Hepatocyte (in vitro differentiated cells): ENCODE measurements at regions not wholly inside any gene's neighbourhood (a gene's known extent, or its start where the extent isn't known, plus 50 kb on each side); places are given as distances from the start of the nearest gene placed in this dataset.

Experiments used
- DNase-seq: peaks from one replicate; pipeline ENCODE4 v3.0.0-alpha.2; 2016; ENCODE audit warnings: low spot score
- H2AFZ ChIP-seq: fragments of 200-600 bp; sonication (generic); 2 replicates; pipeline ENCODE4 v1.6.0; 2016; ENCODE audit warnings: antibody characterized with exemption, mild to moderate bottlenecking
- H3K27ac ChIP-seq: fragments of 200-600 bp; sonication (generic); 2 replicates; pipeline ENCODE4 v1.5.1; 2016; ENCODE audit warnings: mild to moderate bottlenecking
- H3K27me3 ChIP-seq: fragments of 200-600 bp; sonication (generic); 2 replicates; pipeline ENCODE4 v1.6.1; 2016
- H3K36me3 ChIP-seq: fragments of 200-600 bp; sonication (generic); replicated peaks from 2 replicates; pipeline ENCODE4 v1.5.1; 2016; ENCODE audit warnings: low read depth; ENCODE audit not compliant: insufficient read depth
- H3K4me1 ChIP-seq: fragments of 200-600 bp; sonication (generic); 2 replicates; pipeline ENCODE4 v1.5.1; 2016; ENCODE audit warnings: mild to moderate bottlenecking, moderate library complexity; ENCODE audit not compliant: insufficient read depth
- H3K4me2 ChIP-seq: fragments of 200-600 bp; sonication (generic); 2 replicates; pipeline ENCODE4 v1.6.0; 2016
- H3K4me3 ChIP-seq: fragments of 200-600 bp; sonication (generic); 2 replicates; pipeline ENCODE4 v1.5.1; 2016; ENCODE audit warnings: mild to moderate bottlenecking
- H3K79me2 ChIP-seq: fragments of 200-600 bp; sonication (generic); 2 replicates; pipeline ENCODE4 v1.6.0; 2017; ENCODE audit warnings: mild to moderate bottlenecking
- H3K9me2 ChIP-seq: fragments of 200-600 bp; sonication (generic); replicated peaks from 2 replicates; pipeline ENCODE4 v1.6.0; 2017; ENCODE audit warnings: mild to moderate bottlenecking; ENCODE audit not compliant: insufficient read depth
- H3K9me3 ChIP-seq: fragments of 200-600 bp; sonication (generic); 2 replicates; pipeline ENCODE4 v1.5.1; 2016; ENCODE audit warnings: low read depth, mild to moderate bottlenecking
- H4K20me1 ChIP-seq: fragments of 200-600 bp; sonication (generic); 2 replicates; pipeline ENCODE4 v1.6.0; 2016; ENCODE audit warnings: mild to moderate bottlenecking; ENCODE audit not compliant: insufficient read depth, poor library complexity, severe bottlenecking
- CTCF ChIP-seq: fragments of 200-600 bp; sonication (generic); IDR thresholded peaks from 2 replicates; pipeline ENCODE4 v1.5.1; 2016; ENCODE audit warnings: antibody characterized with exemption, mild to moderate bottlenecking; ENCODE audit not compliant: poor library complexity
- EZH2 ChIP-seq: fragments of 200-600 bp; sonication (generic); IDR thresholded peaks from 2 replicates; pipeline ENCODE4 v1.6.1; 2016; ENCODE audit warnings: antibody characterized with exemption, mild to moderate bottlenecking, borderline replicate concordance
- EZH2phosphoT487 ChIP-seq: fragments of 200-600 bp; sonication (generic); IDR thresholded peaks from one replicate; pipeline ENCODE4 v1.6.1; 2018; ENCODE audit warnings: antibody characterized with exemption, mild to moderate bottlenecking, low read depth, moderate library complexity; ENCODE audit not compliant: unreplicated experiment, severe bottlenecking
- WGBS: methylation state at CpG from one replicate; pipeline ENCODE4 v1.1.6; 2016; ENCODE audit warnings: low lambda C conversion rate; ENCODE audit errors: missing lambda C conversion rate; 5-methylcytosine and 5-hydroxymethylcytosine counted together

GRCh38 chr10:43870968-43871439, 222.3 kb upstream of the ZNF32 start:
- H3K9me2 ChIP-seq, result no peaks in the 10 kb centered on the region
- DNase-seq, result no peak
- peaks cover 13% of the 10 kb centered on the region for H3K4me1 ChIP-seq
- no peak overlapping the region for H3K4me2 ChIP-seq
- 92% methylated on average over 12 of the region's 12 CpGs for WGBS
- no peaks in the 10 kb centered on the region for H4K20me1 ChIP-seq
- no peak overlapping the region for H2AFZ ChIP-seq
- no peaks in the 10 kb centered on the region for H3K9me3 ChIP-seq
- H3K79me2 ChIP-seq, result no peaks in the 10 kb centered on the region
- H3K27ac ChIP-seq, result no peak overlapping the region
- TF ChIP-seq EZH2phosphoT487, result no peak
- TF ChIP-seq EZH2, result no peak
- TF ChIP-seq CTCF, result no peak
- H3K4me3 ChIP-seq, result no peak overlapping the region
- H3K27me3 ChIP-seq, result no peaks in the 10 kb centered on the region
- no peaks in the 10 kb centered on the region for H3K36me3 ChIP-seq

GRCh38 chr10:43869669-43870322, 221.1 kb upstream of the ZNF32 start:
- H3K27me3 ChIP-seq, result no peaks in the 10 kb centered on the region
- no peaks in the 10 kb centered on the region for H4K20me1 ChIP-seq
- H3K27ac ChIP-seq, result no peak overlapping the region
- WGBS, result 96% methylated on average over 8 of the region's 8 CpGs
- no peaks in the 10 kb centered on the region for H3K9me3 ChIP-seq
- no peak overlapping the region for H3K4me2 ChIP-seq
- H2AFZ ChIP-seq, result no peak overlapping the region
- no peak for TF ChIP-seq EZH2phosphoT487
- no peak for TF ChIP-seq CTCF
- TF ChIP-seq EZH2, result no peak
- no peaks in the 10 kb centered on the region for H3K79me2 ChIP-seq
- H3K4me1 ChIP-seq, result peaks cover 17% of the 10 kb centered on the region
- no peaks in the 10 kb centered on the region for H3K9me2 ChIP-seq
- H3K4me3 ChIP-seq, result no peak overlapping the region
- DNase-seq, result no peak
- H3K36me3 ChIP-seq, result no peaks in the 10 kb centered on the region

GRCh38 chr10:43868952-43869351, 220.3 kb upstream of the ZNF32 start:
- no peaks in the 10 kb centered on the region for H4K20me1 ChIP-seq
- H3K27ac ChIP-seq, result peak overlapping the region; percentile 57

More at GRCh38 chr10:43868952-43869351, 220.3 kb upstream of the ZNF32 start:
- Histone ChIP-seq H3K4me3 (no peak overlapping the region), H3K27me3 (no peaks in the 10 kb centered on the region), H3K36me3 (no peaks in the 10 kb centered on the region), H2AFZ (no peak overlapping the region), H3K4me1 (peaks cover 25% of the 10 kb centered on the region), H3K9me3 (no peaks in the 10 kb centered on the region), H3K9me2 (no peaks in the 10 kb centered on the region), H3K79me2 (no peaks in the 10 kb centered on the region), H3K4me2 (no peak overlapping the region)
- TF ChIP-seq CTCF (no peak), EZH2phosphoT487 (no peak), EZH2 (no peak)
- DNase-seq, result no peak
- 97% methylated on average over 6 of the region's 6 CpGs for WGBS
